Karpas-422 (cell line): ENCODE measurements at regions not wholly inside any gene's neighbourhood (a gene's known extent, or its start where the extent isn't known, plus 50 kb on each side); places are given as distances from the start of the nearest gene placed in this dataset.
"Not testable (repeated sequence)": the region's sequence is repeated elsewhere in the genome, so short reads cannot be mapped to it uniquely, and the experiment has no call there.

Experiments used
- DNase-seq: peaks from one replicate; pipeline ENCODE4 v3.0.0-alpha.2; 2015
- H2AFZ ChIP-seq: fragments of 200-600 bp; sonication (generic); 2 replicates; pipeline ENCODE4 v1.6.1; 2014; ENCODE audit warnings: antibody characterized with exemption, low read length, mixed read lengths
- H3K27ac ChIP-seq: fragments of 200-600 bp; sonication (generic); 2 replicates; pipeline ENCODE4 v1.5.1; 2014; ENCODE audit warnings: mild to moderate bottlenecking, low read length, moderate library complexity
- H3K27me3 ChIP-seq: fragments of 200-600 bp; sonication (generic); 2 replicates; pipeline ENCODE4 v1.6.1; 2014; ENCODE audit warnings: low read length, mixed read lengths
- H3K36me3 ChIP-seq: fragments of 200-600 bp; sonication (generic); 2 replicates; pipeline ENCODE4 v1.6.1; 2014; ENCODE audit warnings: low read length, mixed read lengths; ENCODE audit not compliant: insufficient read depth
- H3K4me1 ChIP-seq: fragments of 200-600 bp; sonication (generic); 2 replicates; pipeline ENCODE4 v1.6.1; 2014; ENCODE audit warnings: mild to moderate bottlenecking, low read length, mixed read lengths
- H3K4me2 ChIP-seq: fragments of 200-600 bp; sonication (generic); 2 replicates; pipeline ENCODE4 v1.6.1; 2014; ENCODE audit warnings: low read length, low read depth, mild to moderate bottlenecking; ENCODE audit not compliant: poor library complexity, severe bottlenecking
- H3K4me3 ChIP-seq: fragments of 200-600 bp; sonication (generic); 2 replicates; pipeline ENCODE4 v1.5.1; 2014; ENCODE audit warnings: mild to moderate bottlenecking, antibody characterized with exemption, low read length, mixed read lengths
- H3K79me2 ChIP-seq: fragments of 200-600 bp; sonication (generic); 2 replicates; pipeline ENCODE4 v1.6.1; 2014; ENCODE audit warnings: mild to moderate bottlenecking, low read length, mixed read lengths
- H3K9ac ChIP-seq: fragments of 200-600 bp; sonication (generic); 2 replicates; pipeline ENCODE4 v1.6.0; 2014; ENCODE audit warnings: low read length
- H3K9me2 ChIP-seq: fragments of 200-600 bp; sonication (generic), shearing (Covaris generic); replicated peaks from 2 replicates; pipeline ENCODE4 v1.6.0; 2014; ENCODE audit warnings: mild to moderate bottlenecking, low read length, moderate library complexity; ENCODE audit not compliant: insufficient read depth
- H3K9me3 ChIP-seq: fragments of 300-700, 200-600 bp; sonication (generic); 2 replicates; pipeline ENCODE4 v1.6.1; 2014; ENCODE audit warnings: low read length, mixed read lengths
- H4K20me1 ChIP-seq: fragments of 200-600 bp; sonication (generic); 2 replicates; pipeline ENCODE4 v1.6.1; 2014; ENCODE audit warnings: mild to moderate bottlenecking, antibody characterized with exemption, low read length, low read depth; ENCODE audit not compliant: insufficient read depth

GRCh38 chr10:44754355-44754754, 156.8 kb upstream of the TMEM72 start:
- not testable (repeated sequence) for H2AFZ ChIP-seq, H3K27ac ChIP-seq, H3K4me2 ChIP-seq, H3K9me2 ChIP-seq, H4K20me1 ChIP-seq, H3K79me2 ChIP-seq, H3K4me3 ChIP-seq, H3K4me1 ChIP-seq, H3K9ac ChIP-seq, H3K9me3 ChIP-seq, H3K36me3 ChIP-seq, H3K27me3 ChIP-seq, DNase-seq

GRCh38 chr10:44755481-44755880, 155.7 kb upstream of the TMEM72 start:
- Histone ChIP-seq H3K36me3 (no peaks in the 10 kb centered on the region), H3K27ac (no peak overlapping the region), H3K4me2 (no peak overlapping the region), H3K4me3 (no peak overlapping the region), H3K9ac (no peak overlapping the region), H3K4me1 (no peaks in the 10 kb centered on the region), H3K27me3 (no peaks in the 10 kb centered on the region), H4K20me1 (no peaks in the 10 kb centered on the region), H3K79me2 (no peaks in the 10 kb centered on the region), H3K9me3 (no peaks in the 10 kb centered on the region), H3K9me2 (no peaks in the 10 kb centered on the region), H2AFZ (no peak overlapping the region)
- no peak for DNase-seq

DNA sequence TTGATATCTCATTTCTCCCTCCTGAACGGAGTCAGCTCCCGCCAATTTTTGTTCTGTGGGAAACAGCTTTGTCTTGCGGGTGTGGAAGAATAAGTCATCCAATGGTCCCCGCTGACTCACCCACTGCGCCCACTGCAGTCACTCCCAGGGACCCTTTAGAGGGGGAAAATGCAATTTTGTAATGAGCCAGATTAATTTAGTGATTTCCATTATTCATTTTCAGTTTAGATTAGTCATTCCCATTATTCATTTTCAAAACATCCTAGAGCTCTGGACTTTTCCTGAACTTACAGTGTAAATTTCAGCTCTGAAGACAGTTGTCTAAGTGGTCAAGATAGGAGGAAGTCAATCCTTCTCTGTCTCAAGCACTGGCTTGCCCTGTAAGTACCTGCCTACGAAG, 154.9 kb upstream of the TMEM72 start:
- Histone ChIP-seq H2AFZ (no peak overlapping the region), H3K79me2 (no peaks in the 10 kb centered on the region), H3K27me3 (no peaks in the 10 kb centered on the region), H4K20me1 (no peaks in the 10 kb centered on the region), H3K9ac (no peak overlapping the region), H3K27ac (no peak overlapping the region), H3K9me3 (no peaks in the 10 kb centered on the region), H3K36me3 (no peaks in the 10 kb centered on the region), H3K9me2 (no peaks in the 10 kb centered on the region), H3K4me3 (no peak overlapping the region), H3K4me1 (no peaks in the 10 kb centered on the region), H3K4me2 (no peak overlapping the region)
- no peak for DNase-seq

DNA sequence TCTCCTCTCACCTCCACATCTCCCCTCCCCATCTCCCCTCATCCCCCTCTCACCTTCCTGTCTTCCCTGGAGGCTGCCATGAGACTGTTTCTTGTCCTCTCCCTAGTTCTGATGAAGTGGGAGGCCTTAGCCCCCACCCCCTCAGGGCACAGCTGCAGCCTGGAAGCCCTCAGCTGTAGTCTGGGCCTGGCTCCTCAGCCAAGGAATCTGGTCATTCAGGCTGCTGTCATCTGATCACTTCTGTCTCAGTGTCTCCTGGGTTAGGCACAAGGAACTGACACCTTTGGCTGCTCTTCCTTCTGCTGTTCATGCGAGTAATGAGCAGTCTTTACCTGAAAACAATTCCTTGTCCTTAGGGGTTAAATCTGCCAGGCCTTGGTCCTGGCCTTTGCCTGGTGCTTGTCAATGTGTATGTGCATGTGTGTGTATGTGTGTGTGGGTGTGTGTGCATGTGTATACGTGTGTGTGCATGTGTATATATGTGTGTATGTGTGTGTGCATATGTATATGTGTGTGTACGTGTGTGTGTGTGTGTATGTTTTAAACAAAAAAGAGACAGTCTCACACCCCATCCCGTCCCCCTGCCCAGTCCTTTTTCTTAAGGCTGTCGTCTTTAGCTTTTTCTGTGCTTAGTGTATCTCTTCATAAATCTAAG, 153.5 kb upstream of the TMEM72 start:
- Histone ChIP-seq H3K4me2 (no peak overlapping the region), H3K9me3 (no peaks in the 10 kb centered on the region), H3K79me2 (no peaks in the 10 kb centered on the region), H2AFZ (no peak overlapping the region), H3K9ac (no peak overlapping the region), H4K20me1 (no peaks in the 10 kb centered on the region), H3K9me2 (no peaks in the 10 kb centered on the region), H3K27me3 (no peaks in the 10 kb centered on the region), H3K27ac (no peak overlapping the region), H3K4me3 (no peak overlapping the region), H3K4me1 (no peaks in the 10 kb centered on the region), H3K36me3 (no peaks in the 10 kb centered on the region)
- peak; percentile 5 for DNase-seq

GRCh38 chr10:44759122-44759521, 152.0 kb upstream of the TMEM72 start:
- Histone ChIP-seq H3K9me2 (no peaks in the 10 kb centered on the region), H3K9me3 (no peaks in the 10 kb centered on the region), H3K27me3 (no peaks in the 10 kb centered on the region), H4K20me1 (no peaks in the 10 kb centered on the region), H2AFZ (no peak overlapping the region), H3K36me3 (no peaks in the 10 kb centered on the region), H3K27ac (no peak overlapping the region), H3K79me2 (no peaks in the 10 kb centered on the region), H3K9ac (no peak overlapping the region), H3K4me2 (no peak overlapping the region), H3K4me1 (no peaks in the 10 kb centered on the region), H3K4me3 (no peak overlapping the region)
- peak; percentile 32 for DNase-seq

GRCh38 chr10:44760513-44760912, 150.6 kb upstream of the TMEM72 start:
- no peaks in the 10 kb centered on the region for H3K4me1 ChIP-seq
- H3K9me2 ChIP-seq: no peaks in the 10 kb centered on the region
- H3K9ac ChIP-seq: no peak overlapping the region
- H3K36me3 ChIP-seq: no peaks in the 10 kb centered on the region
- no peaks in the 10 kb centered on the region for H3K27me3 ChIP-seq
- no peaks in the 10 kb centered on the region for H3K9me3 ChIP-seq
- H3K79me2 ChIP-seq: no peaks in the 10 kb centered on the region
- H4K20me1 ChIP-seq: no peaks in the 10 kb centered on the region
- DNase-seq: peak; percentile 21
- H3K4me3 ChIP-seq: no peak overlapping the region
- H3K4me2 ChIP-seq: no peak overlapping the region
- no peak overlapping the region for H3K27ac ChIP-seq
- H2AFZ ChIP-seq: no peak overlapping the region

- H3K4me3 ChIP-seq: no peak overlapping the region
- H3K4me1 ChIP-seq: no peaks in the 10 kb centered on the region
- DNase-seq: no peak
- H2AFZ ChIP-seq: no peak overlapping the region
- no peaks in the 10 kb centered on the region for H3K36me3 ChIP-seq
- H3K4me2 ChIP-seq: no peak overlapping the region
- H3K9ac ChIP-seq: no peak overlapping the region
- H3K27me3 ChIP-seq: no peaks in the 10 kb centered on the region
- no peaks in the 10 kb centered on the region for H3K9me3 ChIP-seq
- no peaks in the 10 kb centered on the region for H4K20me1 ChIP-seq
- no peak overlapping the region for H3K27ac ChIP-seq
- no peaks in the 10 kb centered on the region for H3K79me2 ChIP-seq
- H3K9me2 ChIP-seq: no peaks in the 10 kb centered on the region
These were observed 150.1 kb upstream of the TMEM72 start for GRCh38 chr10:44761076-44761475.

DNA sequence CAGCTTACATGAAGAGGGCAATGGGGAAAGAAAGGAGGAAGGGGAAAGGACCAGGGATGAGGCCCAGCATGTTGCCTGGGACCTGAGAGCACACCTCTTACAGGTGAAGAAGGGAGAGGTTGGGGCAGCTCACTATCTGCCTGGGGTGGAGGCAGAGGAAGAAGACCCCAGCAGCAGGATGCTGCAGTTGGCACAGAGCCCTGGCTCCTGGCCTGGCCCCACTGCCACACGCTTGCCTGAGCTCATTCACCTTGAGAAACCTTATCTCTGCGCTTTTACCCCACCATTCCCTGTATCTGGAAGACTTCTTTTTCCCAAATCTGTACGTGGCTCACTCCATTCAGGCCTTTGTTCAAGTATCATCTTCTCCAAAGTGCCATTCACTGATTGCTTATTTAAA, 147.8 kb upstream of the TMEM72 start:
- H3K27me3 ChIP-seq: no peaks in the 10 kb centered on the region
- no peak overlapping the region for H3K27ac ChIP-seq
- no peaks in the 10 kb centered on the region for H3K79me2 ChIP-seq
- H3K4me1 ChIP-seq: no peaks in the 10 kb centered on the region
- no peak overlapping the region for H2AFZ ChIP-seq
- no peaks in the 10 kb centered on the region for H3K9me3 ChIP-seq
- no peaks in the 10 kb centered on the region for H3K9me2 ChIP-seq
- no peak overlapping the region for H3K4me2 ChIP-seq
- no peak for DNase-seq
- H3K4me3 ChIP-seq: no peak overlapping the region
- H4K20me1 ChIP-seq: no peaks in the 10 kb centered on the region
- H3K36me3 ChIP-seq: no peaks in the 10 kb centered on the region
- H3K9ac ChIP-seq: no peak overlapping the region

- no peaks in the 10 kb centered on the region for H3K36me3 ChIP-seq
- H3K4me1 ChIP-seq: no peaks in the 10 kb centered on the region
- DNase-seq: no peak
- H4K20me1 ChIP-seq: no peaks in the 10 kb centered on the region
- no peak overlapping the region for H3K27ac ChIP-seq
- H3K9me3 ChIP-seq: no peaks in the 10 kb centered on the region
- no peaks in the 10 kb centered on the region for H3K9me2 ChIP-seq
- H3K4me2 ChIP-seq: no peak overlapping the region
- H3K4me3 ChIP-seq: no peak overlapping the region
- H3K27me3 ChIP-seq: no peaks in the 10 kb centered on the region
- H2AFZ ChIP-seq: no peak overlapping the region
- no peak overlapping the region for H3K9ac ChIP-seq
- H3K79me2 ChIP-seq: no peaks in the 10 kb centered on the region
These were observed 145.8 kb upstream of the TMEM72 start for GRCh38 chr10:44765299-44765698.
